HG03439 (cell line): ENCODE measurements at regions not wholly inside any gene's neighbourhood (a gene's known extent, or its start where the extent isn't known, plus 50 kb on each side); places are given as distances from the start of the nearest gene placed in this dataset.
"Not testable (repeated sequence)": the region's sequence is repeated elsewhere in the genome, so short reads cannot be mapped to it uniquely, and the experiment has no call there.

Experiments
- ATAC-seq: cut with Tn5 transposase; IDR thresholded peaks from one replicate; pipeline ENCODE4 v1.9.1; 2021; ENCODE audit warnings: mild to moderate bottlenecking, moderate library complexity; ENCODE audit not compliant: unreplicated experiment

DNA sequence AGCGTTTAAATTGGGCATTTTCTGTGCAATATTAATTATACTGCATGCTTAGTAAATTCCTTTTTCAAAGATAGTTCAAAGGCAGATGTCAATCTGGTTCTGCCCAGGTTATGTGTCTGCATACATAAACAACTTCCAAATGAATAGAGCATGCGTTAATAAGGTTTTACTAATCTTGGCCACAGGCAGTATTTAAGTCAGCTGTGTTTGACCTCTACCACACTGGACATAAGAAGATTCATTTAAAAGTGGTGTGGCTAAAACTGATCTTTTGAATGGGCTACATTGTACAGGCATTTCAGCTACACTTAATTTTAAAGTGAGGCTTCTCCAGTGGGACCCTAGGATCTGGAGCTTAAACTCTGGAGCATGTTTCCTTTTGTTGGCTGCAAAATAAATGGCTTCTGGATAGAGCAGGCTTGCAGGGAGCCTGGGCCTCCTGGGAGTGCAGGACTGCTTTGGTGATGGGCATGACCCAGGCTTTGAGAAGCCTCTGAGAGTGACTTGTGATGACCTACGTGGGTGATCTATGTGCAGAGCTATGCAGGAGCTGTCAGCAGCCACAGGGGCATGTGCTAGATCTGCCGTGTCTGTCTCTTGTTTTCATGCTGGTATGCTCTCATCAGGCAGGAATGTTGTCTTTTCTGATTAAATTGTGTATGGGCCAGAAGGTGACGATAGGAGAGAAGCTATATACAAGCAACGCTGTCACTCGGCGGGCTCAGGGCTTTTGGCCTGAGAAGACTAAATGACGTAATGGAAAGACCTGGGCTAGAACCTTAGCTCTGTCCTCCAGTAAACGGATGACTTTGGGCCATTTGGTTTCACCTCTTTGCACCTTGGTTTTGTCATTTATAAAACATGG, 331.2 kb downstream of the QKI start:
- ATAC-seq, result no peak

DNA sequence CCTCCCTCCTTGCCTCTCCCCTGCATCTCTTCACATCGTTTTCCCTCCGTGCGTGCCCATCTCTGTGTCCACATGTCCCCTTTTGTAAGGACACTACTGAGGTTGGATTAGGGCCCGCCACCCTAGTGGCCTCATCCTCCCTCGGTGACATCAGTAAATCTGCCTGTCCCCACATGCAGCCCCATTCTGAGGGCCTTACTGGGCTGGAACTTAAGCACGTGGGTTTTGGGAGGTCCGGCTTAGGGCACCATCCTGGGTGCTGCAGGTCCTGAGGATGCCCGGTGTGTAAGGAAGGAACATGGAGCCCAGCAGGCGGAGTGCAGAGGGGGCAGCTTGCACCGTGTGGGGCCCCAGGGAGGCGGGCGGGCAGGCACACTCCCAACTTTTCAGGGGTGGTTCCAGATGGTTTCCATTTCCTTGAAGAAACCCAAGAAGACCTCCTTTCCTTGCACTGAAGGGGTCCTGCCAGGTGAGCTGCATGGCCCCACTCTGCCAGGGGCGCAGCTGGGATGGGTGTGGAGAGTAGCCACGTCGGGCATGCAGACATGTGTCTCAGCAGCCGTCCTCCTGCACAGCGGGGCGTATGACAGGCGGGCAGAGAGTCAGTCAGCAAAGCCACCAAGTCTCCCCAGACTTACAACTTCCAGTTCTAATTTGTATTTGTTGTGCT, 329.9 kb downstream of the QKI start:
- ATAC-seq, result no peak

DNA sequence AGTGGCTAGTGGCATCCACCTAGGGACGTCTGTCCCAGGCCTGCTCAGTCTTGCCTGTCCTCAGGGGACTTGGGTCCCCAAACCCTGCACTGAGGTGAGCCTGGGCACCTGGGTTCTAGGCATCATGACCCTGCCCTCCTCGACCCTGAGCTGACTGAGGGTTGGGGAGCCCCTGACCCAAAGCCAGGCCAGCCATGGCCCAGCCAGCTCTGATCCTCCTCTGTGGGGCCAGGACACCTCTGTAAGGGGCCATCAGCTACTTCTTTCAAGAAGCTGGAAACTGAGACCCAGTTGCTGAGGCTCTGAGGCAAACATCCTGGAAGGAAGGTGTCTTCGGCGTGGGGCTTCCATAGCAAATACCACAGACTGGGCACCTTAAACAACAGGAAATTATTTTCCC, 329.3 kb downstream of the QKI start:
- ATAC-seq, result no peak

DNA sequence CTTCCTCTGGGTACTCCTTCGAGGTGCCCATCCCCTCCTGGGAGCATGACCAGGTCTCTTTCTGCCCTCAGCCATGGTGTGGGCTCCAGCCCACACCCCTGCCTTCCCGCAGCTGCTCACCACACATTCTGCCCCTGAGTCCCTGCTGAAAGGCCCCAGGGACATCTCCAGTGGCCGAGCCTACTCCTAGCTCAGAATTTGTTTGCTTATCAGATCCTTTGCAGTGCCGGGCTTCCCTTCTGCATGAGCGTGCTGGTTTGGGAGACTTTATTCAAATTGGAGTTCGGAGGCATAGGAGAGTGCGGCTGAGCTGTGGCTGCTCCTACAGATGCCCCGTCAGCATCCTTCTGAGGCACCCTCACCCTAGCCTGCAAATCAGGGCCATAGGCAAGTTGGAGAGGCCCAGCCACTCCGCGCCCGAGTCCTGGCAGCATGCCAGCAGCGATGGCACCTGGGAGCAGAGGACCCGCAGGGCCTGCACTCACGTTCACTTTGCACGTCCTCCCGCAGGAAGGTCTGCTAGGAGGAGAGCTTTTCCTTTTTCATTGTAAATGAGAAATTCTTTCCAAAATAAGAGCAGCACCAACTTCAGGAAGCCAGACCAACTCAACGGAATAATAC, 327.3 kb downstream of the QKI start:
- ATAC-seq, result no peak

DNA sequence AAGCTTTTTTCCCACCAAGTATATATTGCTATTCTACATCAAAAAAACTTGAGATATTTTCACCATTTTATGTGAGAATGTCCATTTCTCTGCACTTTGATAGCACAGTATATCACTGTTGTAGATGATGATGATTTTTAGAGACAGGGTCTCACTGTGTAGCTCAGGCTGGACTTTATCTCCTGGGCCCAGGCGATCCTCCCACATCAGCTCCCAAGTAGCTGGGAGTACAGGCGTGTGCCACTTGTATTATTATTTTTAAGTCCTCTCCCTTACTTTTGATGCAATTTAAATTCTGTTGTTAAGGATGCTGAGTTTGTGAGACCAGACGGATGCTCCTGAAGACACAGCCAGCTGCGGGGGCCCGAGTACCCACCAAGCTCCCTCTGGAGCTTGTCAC, 326.8 kb downstream of the QKI start:
- no peak for ATAC-seq

DNA sequence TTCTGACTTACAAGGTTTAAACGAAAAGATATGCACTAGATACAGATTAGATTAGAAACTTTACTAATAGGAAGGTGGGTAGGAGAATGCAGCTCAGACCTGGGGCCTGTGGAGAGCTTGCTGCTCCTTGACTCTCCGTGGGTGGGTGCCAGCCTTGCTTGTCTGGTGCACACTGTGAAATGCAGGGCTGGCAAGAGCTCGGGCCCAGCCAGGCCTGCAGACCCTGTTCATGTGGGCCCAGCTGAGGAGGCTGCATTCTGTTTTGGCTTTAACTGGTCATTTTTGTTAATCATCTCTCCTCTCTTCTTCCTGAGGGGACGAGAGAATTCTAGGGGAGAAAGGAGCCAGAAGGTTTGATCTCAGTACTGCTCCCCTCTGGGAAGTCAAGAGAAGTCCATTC, 325.4 kb downstream of the QKI start:
- no peak for ATAC-seq

DNA sequence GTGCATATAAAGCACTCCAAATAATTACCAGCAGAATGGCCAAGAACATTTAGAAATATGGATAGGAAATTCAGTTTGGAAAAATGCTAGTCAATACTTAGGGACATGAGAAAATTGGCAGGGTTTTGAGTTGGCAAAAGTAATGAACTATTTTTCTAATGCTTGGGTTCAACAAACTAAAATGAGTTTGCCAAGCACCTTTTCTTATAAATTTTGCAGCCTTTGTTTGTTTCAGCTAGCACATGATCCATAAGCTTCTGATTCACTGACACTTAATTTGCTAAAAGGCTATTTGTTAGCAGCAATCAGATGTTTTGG, 324.8 kb downstream of the QKI start:
- ATAC-seq, result no peak

DNA sequence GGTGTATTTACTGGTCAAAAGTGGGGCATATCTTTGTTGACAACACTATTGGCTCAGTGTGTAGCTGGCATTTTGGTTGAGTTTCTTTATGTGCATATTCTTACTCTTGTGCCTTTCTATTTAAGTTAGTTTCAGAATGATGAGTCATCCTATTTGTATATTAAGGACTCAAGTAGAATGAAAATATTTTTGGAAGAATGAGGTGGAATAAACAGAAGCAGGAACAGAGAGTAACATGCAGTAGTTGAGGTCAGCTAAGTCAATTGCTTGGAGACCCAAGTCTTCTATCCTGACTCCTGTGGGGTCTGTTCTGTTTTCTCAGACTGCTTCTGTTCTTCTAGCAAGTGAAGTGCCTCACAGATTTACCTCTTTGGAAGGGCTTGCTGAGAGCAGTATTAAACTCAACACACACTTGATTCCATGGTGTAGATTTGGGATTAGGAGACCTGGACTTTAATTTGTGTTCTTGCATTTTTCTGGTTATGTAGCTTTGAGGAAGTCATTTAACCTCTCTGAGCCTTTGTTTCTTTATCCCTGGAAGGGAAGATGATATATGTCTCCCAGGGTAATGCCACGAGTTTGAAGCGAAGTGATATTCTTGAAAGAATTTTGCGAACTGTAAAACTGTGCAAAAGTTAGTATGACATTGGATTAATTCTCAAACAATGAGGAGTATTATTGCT, 324.3 kb downstream of the QKI start:
- ATAC-seq, result peak; percentile 81

DNA sequence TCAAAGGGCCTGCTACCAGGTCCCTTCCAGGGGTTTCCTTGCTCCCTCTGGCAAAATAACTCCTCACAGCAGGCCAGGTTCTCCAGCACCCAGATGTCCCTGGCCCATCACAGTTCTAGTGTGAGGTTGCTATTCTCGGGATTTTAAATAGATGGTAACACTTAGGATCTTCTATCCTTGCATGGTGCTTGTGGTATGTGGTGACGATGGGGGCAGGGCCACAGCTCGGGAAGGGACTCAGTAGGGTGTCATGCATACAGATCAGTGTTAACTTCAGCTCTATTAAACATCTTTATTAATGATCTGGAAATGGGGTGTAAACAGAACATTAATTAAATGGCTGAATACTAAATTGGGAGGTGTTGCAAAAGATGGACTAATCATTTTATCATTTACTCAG, 323.8 kb downstream of the QKI start:
- no peak for ATAC-seq

DNA sequence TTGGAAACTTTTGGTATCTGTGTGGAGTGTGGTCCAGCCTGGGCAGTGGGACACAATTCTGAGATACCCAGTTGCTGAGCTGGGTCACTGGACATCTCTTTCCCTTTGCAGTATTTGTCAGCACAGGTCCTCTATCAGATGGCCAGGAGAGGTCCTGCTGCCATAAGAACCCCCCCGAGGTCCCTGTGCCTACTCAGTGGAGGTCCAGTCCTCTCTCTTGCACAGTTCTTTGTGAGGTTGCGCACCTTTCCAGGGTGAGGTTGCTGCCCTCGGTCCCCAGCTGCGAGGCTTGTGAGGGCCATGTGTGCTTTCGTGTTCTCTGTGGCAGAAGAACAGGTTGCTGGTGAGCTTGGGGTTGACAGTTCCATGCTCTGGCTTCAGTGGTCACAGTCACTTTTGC, 320.6 kb downstream of the QKI start:
- no peak for ATAC-seq

DNA sequence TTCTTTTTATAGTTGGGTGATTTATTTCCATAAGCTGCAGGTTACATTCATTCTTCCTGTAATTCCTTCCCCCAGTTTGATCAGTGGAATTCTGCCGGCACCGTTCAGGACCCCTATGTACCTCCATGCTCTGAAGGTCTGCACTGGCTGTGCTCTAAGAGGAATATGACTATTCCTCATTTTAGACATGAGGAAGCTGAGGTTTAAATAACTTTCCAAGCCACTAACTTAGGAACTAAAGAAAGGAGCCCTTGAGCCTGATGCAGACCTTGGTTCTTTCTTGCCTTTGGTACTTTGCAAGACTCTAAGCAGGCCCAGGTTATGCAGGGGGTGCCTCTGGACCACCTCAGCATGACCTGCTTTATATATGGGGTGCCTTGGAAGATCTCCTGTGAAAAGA, 318.5 kb downstream of the QKI start:
- ATAC-seq, result no peak

DNA sequence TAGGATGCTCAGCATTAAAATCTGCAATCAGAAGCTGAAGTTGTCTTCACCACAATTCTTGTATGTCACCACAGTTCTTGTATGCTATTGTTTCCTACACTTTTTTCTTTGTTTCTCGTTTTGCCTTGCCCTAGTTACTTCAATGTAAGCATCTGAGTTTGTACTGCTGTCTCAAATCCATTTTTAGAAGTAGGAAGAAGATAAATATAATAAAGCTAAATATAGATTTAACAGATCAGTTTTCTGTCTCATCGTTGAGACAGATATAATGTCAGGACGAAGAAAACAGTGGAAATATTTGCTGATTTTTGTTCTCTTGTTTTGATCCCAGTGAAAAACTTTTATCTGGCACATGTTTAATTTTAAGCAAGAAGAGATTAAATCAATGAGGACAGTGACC, 318.0 kb downstream of the QKI start:
- no peak for ATAC-seq

DNA sequence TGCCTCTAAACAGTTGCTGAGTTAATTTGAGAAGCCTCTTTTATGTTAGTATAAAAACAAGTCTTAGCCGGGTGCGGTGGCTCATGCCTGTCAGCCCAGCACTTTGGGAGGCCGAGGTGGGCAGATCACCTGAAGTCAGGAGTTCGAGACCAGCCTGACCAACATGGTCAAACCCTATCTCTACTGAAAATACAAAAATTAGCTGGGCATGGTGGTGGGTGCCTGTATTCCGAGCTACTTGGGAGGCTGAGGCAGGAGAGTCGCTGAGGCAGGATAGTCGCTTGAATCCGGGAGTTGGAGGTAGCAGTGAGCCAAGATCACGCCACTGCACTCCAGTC, 317.5 kb downstream of the QKI start:
- not testable (repeated sequence) for ATAC-seq

DNA sequence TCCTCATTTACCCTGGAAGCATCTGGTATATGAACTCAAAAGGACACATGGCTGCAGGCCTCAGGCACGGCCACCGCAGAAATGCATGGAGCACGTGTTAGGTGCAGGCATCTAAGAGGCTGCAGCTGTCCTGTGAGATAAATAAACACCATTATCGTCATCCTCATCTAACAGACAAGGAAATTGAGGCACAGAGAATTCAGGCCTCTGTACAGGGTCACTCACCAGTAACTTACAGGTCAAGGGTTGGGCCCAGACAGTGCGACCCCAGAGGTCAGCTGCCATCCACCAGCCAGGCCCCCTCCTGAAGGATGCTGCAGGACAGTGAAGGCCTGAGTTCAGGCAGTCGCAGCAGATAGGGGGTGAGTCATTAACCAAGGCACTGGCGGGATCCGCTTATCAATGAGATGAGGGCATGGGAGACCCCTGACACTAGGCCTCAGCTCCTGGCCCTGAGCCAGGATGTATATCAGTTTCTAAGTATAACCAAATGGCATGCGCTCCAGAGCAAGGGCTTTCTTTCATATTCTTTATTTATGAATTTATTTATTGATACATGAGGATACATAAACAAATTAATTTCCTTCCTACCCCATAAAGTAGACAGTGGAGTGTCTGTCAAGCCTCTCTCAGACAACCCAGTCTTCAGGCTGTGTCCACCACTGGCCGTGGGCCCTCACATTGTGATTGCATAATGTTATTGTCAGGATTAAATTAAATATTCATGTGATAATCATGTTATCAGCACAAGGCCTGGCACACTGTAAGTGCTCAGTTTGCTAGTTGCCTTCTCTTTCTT, 316.9 kb downstream of the QKI start:
- no peak for ATAC-seq

DNA sequence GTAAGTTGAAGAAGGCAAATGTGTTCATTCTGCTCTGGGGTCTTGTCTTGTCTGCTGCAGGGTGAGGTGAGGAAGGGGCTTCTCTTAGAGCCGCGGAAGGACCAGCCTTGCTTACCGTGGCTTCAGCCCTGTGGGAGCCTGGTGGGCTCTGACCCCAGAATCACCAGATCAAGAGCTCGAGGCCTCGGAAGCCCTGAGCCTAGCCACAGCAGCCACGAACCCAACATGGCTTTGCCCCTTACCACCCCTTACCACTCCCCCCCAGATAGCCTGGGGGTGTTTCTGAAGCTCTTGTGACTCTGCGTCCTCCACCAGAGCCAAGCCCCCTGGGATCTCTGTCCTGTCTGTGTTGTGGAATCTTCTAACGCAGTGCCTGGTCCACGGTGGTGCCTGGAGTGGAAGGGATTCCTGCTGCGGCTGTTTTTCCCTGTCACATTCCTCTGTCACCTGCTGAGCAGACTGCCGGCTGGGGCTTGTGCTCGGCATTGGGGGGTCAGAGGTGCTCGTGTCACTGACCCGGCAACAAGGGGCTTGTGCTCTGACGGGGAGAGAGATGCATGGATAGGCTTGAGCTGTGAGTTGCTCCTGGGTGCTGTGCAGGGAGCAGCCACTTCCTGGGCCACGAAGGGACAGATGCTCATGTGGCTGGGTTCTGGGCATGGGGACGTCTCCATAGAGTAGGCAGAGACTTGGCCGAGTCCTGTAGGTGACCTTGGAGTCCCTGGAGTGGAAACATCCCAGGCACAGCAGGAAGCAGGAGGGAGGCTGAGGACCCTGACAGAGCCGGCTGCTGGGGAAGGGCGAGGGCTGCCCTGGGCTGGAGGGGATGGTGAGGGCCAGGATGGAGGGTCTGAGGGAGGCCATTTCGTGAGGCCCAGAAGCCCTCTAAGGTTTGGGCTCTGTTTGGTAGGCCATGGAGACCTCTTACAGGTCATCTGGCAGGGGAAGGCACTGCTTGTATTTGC, 316.0 kb downstream of the QKI start:
- no peak for ATAC-seq

DNA sequence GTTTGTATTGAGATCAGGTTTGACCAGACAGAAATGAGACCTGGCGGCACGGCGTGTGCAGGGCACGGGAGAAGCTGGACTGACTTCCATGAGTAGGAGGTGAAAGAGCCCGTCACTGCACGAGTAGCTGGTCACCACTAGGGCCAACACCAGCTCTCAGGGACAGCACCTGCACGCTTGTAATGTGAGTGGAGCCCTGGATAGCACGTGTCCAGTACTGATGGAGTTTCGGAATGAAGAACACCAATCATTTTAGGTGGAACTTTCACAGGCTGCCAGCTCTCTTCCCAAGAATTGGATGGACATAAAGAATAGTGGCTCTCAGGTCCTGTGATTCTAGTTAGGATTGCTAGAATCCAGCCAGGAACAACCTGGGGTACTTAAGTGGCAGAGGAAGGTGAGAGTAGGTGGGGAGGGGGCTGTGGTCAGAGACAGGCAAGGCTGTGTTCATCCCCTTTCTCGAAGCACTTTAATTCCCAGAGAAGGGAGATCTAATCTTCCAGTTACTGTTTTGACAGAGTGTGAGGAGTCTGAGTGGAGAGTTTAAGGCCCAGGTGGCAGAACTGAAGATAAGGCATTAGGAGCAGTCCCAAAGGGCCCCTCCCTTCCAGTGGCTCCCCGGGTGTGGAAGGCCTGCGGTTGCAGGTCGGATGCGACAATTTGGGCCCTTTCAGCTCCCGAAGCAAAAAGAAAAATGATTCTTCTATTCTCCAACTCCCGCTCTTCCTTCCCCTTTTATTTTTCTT, 314.8 kb downstream of the QKI start:
- no peak for ATAC-seq

DNA sequence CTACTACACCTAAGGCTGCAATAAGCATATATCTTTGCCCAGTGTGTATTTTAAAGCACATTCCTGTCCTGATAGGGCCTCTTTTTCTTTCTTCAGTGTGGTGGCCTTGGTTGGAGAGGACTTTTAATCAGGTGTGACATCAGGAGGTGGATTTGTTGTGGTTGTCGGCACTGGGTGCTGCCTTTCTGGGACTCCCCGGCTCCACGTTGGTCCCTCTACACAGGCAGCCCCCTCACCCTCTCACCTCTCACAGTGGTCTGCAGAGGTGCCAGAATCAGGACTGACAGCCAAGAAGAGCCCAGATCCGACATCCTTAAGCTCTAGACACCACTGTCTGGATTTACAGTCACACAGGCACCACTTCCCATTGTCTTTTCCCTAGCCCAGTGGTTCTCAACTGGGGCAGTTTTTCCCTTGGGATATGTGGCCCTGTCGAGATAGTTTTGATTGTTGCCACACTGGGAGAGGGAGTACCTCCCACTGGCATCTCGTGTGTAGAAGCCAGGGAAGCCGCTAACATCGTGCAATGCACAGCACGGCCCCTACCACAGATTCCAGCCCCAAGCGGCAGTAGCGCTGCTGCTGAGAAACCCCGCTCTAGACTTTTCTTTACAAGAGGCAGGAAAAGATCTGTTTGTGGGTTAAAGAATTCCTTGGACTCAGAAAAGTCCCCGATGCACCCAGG, 314.1 kb downstream of the QKI start:
- ATAC-seq, result no peak

DNA sequence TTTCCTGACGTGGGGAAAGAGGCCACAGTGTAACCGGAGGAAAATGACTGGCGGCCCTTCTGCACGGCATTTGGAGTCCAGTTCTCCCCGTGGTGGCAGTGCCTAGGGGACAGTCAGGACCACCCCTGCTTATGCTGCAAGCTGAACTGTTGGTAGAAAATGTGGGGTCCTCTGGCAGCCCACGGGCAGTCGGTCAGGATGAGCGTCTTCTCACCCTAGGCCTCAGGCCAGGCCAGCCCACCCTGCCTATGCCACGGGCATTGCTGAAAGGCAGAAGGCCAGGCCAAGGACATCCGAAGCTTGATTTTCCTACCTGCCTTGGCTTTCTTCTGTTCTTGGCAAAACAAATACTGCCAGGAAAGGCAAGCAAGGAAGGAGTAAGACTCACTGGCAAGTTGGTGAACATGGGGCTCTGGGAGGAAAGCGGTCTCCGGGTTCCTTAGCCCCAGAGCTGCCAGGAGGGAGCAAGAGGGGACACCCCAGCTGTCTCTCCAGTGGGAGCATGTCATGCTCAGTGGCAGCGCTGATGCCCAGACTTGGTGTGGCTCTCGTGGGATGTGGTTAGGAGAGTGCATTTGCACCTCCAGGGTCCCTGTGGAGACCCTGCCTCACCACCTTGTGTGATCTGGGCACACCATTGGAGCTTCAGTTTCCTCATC, 311.6 kb downstream of the QKI start:
- ATAC-seq, result no peak
